ENCODE measurements at regions not wholly inside any gene's neighbourhood (a gene's known extent, or its start where the extent isn't known, plus 50 kb on each side); places are given as distances from the start of the nearest gene placed in this dataset.

DNA sequence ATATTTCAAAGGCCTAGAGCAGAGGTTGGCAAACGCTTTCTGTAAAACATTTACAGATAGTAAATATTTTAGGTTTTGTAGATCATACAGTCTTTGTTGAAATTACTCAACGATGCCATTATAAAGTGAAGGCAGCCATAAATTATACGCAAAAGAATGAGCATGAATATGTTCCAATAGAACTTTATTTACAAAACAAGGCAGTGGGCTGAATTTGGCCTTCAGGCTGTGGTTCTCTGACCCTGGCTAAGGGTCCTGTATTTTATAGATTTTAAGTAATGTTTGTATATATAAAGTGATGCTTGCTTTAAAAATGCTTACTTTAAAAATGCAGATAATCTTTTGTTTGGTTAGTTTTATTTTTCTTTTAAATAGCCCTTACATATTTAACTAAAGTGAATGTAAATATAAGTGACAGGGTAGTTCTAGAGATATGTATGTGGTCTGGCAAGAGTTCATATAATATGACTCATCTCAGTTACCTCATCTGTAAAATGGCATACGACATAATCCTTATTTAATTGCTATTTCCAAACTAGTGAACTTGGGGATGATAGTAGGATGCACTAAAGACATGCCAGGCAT is 51.7 kb upstream of the ATP5MC3 start:
- Histone ChIP-seq H3K36me3 (no peaks in the 10 kb centered on the region), H3K27me3 (peaks cover 16% of the 10 kb centered on the region), H3K9me3 (no peaks in the 10 kb centered on the region), H3K4me3 (no peak overlapping the region)
- DNase-seq: peak; percentile 29

All from MG63 (cell line).